ENCODE measurements at regions not wholly inside any gene's neighbourhood (a gene's known extent, or its start where the extent isn't known, plus 50 kb on each side); places are given as distances from the start of the nearest gene placed in this dataset.

GRCh38 chr19:30703645-30704044, 331.5 kb downstream of the ZNF536 start:
- TF ChIP-seq CTCF (conservative IDR thresholded peaks at IDR 0.05; ENCODE audit: low read length) (no peak), EZH2phosphoT487 (IDR thresholded peaks at IDR 0.05; ENCODE audit: borderline replicate concordance, low read depth, low read length) (no peak)
